ENCODE measurements at regions not wholly inside any gene's neighbourhood (a gene's known extent, or its start where the extent isn't known, plus 50 kb on each side); places are given as distances from the start of the nearest gene placed in this dataset.

GRCh38 chr5:33332804-33333203 lies 108.0 kb upstream of the TARS1 start:
- no peaks in the 10 kb centered on the region for H3K27me3 ChIP-seq
- H3K4me1 ChIP-seq (ENCODE audit: low read depth) = no peaks in the 10 kb centered on the region
- DNase-seq (ENCODE audit: low read depth in 1 of 2, low spot score in 1 of 2) = no peak
- no peak overlapping the region for H3K4me3 ChIP-seq
- no peaks in the 10 kb centered on the region for H3K36me3 ChIP-seq
- no peak for TF ChIP-seq CTCF (IDR thresholded peaks at IDR 0.05; ENCODE audit: low read depth, low read length)
- no peak overlapping the region for H3K27ac ChIP-seq
- H3K9me3 ChIP-seq (ENCODE audit: low read depth) = no peaks in the 10 kb centered on the region

- Histone ChIP-seq H3K4me3 (no peak overlapping the region), H3K36me3 (no peaks in the 10 kb centered on the region), H3K9me3 (ENCODE audit: low read depth) (no peaks in the 10 kb centered on the region), H3K27me3 (no peaks in the 10 kb centered on the region), H3K27ac (no peak overlapping the region), H3K4me1 (ENCODE audit: low read depth) (no peaks in the 10 kb centered on the region)
- no peak for DNase-seq (ENCODE audit: low read depth in 1 of 2, low spot score in 1 of 2)
- TF ChIP-seq CTCF (IDR thresholded peaks at IDR 0.05; ENCODE audit: low read depth, low read length) = no peak
Observed at GRCh38 chr5:33334829-33335228, 105.9 kb upstream of the TARS1 start.

- TF ChIP-seq CTCF (IDR thresholded peaks at IDR 0.05; ENCODE audit: low read depth, low read length) = no peak
- Histone ChIP-seq H3K36me3 (no peaks in the 10 kb centered on the region), H3K4me1 (ENCODE audit: low read depth) (no peaks in the 10 kb centered on the region), H3K27ac (no peak overlapping the region), H3K9me3 (ENCODE audit: low read depth) (no peaks in the 10 kb centered on the region), H3K4me3 (no peak overlapping the region), H3K27me3 (no peaks in the 10 kb centered on the region)
- peak in 1 of 2 donors; percentile 60 for DNase-seq (ENCODE audit: low read depth in 1 of 2, low spot score in 1 of 2)
Observed at GRCh38 chr5:33336891-33337636, 103.7 kb upstream of the TARS1 start.

- Histone ChIP-seq H3K4me3 (no peak overlapping the region), H3K9me3 (ENCODE audit: low read depth) (no peaks in the 10 kb centered on the region), H3K4me1 (ENCODE audit: low read depth) (no peaks in the 10 kb centered on the region), H3K27me3 (no peaks in the 10 kb centered on the region), H3K36me3 (no peaks in the 10 kb centered on the region), H3K27ac (no peak overlapping the region)
- no peak for TF ChIP-seq CTCF (IDR thresholded peaks at IDR 0.05; ENCODE audit: low read depth, low read length)
- no peak for DNase-seq (ENCODE audit: low read depth in 1 of 2, low spot score in 1 of 2)
Observed at GRCh38 chr5:33337637-33337992, 103.2 kb upstream of the TARS1 start.

GRCh38 chr5:33338336-33339110 lies 102.2 kb upstream of the TARS1 start:
- TF ChIP-seq CTCF (IDR thresholded peaks at IDR 0.05; ENCODE audit: low read depth, low read length) = peak; percentile 5
- no peaks in the 10 kb centered on the region for H3K36me3 ChIP-seq
- no peak for DNase-seq (ENCODE audit: low read depth in 1 of 2, low spot score in 1 of 2)
- no peaks in the 10 kb centered on the region for H3K4me1 ChIP-seq (ENCODE audit: low read depth)
- H3K9me3 ChIP-seq (ENCODE audit: low read depth) = no peaks in the 10 kb centered on the region
- no peak overlapping the region for H3K27ac ChIP-seq
- no peaks in the 10 kb centered on the region for H3K27me3 ChIP-seq
- no peak overlapping the region for H3K4me3 ChIP-seq
